ENCODE measurements at regions not wholly inside any gene's neighbourhood (a gene's known extent, or its start where the extent isn't known, plus 50 kb on each side); places are given as distances from the start of the nearest gene placed in this dataset.

- DNase-seq (ENCODE audit: low spot score) = peak; percentile 44
These were observed 122.3 kb upstream of the BACE2 start for GRCh38 chr21:41045534-41046268.

GRCh38 chr21:41048145-41048544 is 119.8 kb upstream of the BACE2 start:
- DNase-seq (ENCODE audit: low spot score) = no peak

- DNase-seq (ENCODE audit: low spot score) = no peak
These were observed 119.3 kb upstream of the BACE2 start for GRCh38 chr21:41048623-41049022.

- DNase-seq (ENCODE audit: low spot score) = no peak
These were observed 115.0 kb upstream of the BACE2 start for GRCh38 chr21:41052820-41053555.

- DNase-seq (ENCODE audit: low spot score) = no peak
These were observed 113.9 kb upstream of the BACE2 start for GRCh38 chr21:41054018-41054578.

GRCh38 chr21:41055266-41055665 is 112.7 kb upstream of the BACE2 start:
- no peak for DNase-seq (ENCODE audit: low spot score)

- no peak for DNase-seq (ENCODE audit: low spot score)
These were observed 108.1 kb upstream of the BACE2 start for GRCh38 chr21:41059871-41060270.

- DNase-seq (ENCODE audit: low spot score) = no peak
These were observed 106.3 kb upstream of the BACE2 start for GRCh38 chr21:41061701-41062100.

- DNase-seq (ENCODE audit: low spot score) = no peak
These were observed 103.6 kb upstream of the BACE2 start for GRCh38 chr21:41064334-41064791.

GRCh38 chr21:41064951-41065350 is 103.0 kb upstream of the BACE2 start:
- no peak for DNase-seq (ENCODE audit: low spot score)

- DNase-seq (ENCODE audit: low spot score) = no peak
These were observed 102.4 kb upstream of the BACE2 start for GRCh38 chr21:41065539-41065938.

- no peak for DNase-seq (ENCODE audit: low spot score)
These were observed 101.6 kb upstream of the BACE2 start for GRCh38 chr21:41066086-41066938.

GRCh38 chr21:41067709-41068108 is 100.3 kb upstream of the BACE2 start:
- no peak for DNase-seq (ENCODE audit: low spot score)

GRCh38 chr21:41068496-41068895 is 99.5 kb upstream of the BACE2 start:
- DNase-seq (ENCODE audit: low spot score) = no peak

- peak; percentile 87 for DNase-seq (ENCODE audit: low spot score)
These were observed 98.9 kb upstream of the BACE2 start for GRCh38 chr21:41068967-41069642.

GRCh38 chr21:41070284-41070683 is 97.7 kb upstream of the BACE2 start:
- DNase-seq (ENCODE audit: low spot score) = no peak

GRCh38 chr21:41071258-41072171 is 96.4 kb upstream of the BACE2 start:
- DNase-seq (ENCODE audit: low spot score) = no peak

GRCh38 chr21:41073558-41073957 is 94.4 kb upstream of the BACE2 start:
- no peak for DNase-seq (ENCODE audit: low spot score)

- DNase-seq (ENCODE audit: low spot score) = no peak
These were observed 93.4 kb upstream of the BACE2 start for GRCh38 chr21:41074396-41075184.

GRCh38 chr21:41075656-41076055 is 92.3 kb upstream of the BACE2 start:
- DNase-seq (ENCODE audit: low spot score) = no peak
